ENCODE measurements at regions not wholly inside any gene's neighbourhood (a gene's known extent, or its start where the extent isn't known, plus 50 kb on each side); places are given as distances from the start of the nearest gene placed in this dataset.

- no peak overlapping the region for H3K27ac ChIP-seq (ENCODE audit: low read depth, low read length)
- H3K4me3 ChIP-seq (ENCODE audit: low read length), result no peak overlapping the region
- no peaks in the 10 kb centered on the region for H3K36me3 ChIP-seq (ENCODE audit: control insufficient read depth, insufficient read depth, low read length)
- no peaks in the 10 kb centered on the region for H3K27me3 ChIP-seq (ENCODE audit: control insufficient read depth, insufficient read depth, low read length)
- no peak overlapping the region for H3K9ac ChIP-seq (ENCODE audit: low read length)
- H3K4me1 ChIP-seq (ENCODE audit: control insufficient read depth, insufficient read depth, low read length), result no peaks in the 10 kb centered on the region
Observed at GRCh38 chr2:118732432-118732831, 115.0 kb downstream of the EN1 start.

GRCh38 chr2:118731413-118731812 is 116.0 kb downstream of the EN1 start:
- H3K36me3 ChIP-seq (ENCODE audit: control insufficient read depth, insufficient read depth, low read length), result no peaks in the 10 kb centered on the region
- H3K4me1 ChIP-seq (ENCODE audit: control insufficient read depth, insufficient read depth, low read length), result no peaks in the 10 kb centered on the region
- H3K27me3 ChIP-seq (ENCODE audit: control insufficient read depth, insufficient read depth, low read length), result no peaks in the 10 kb centered on the region
- no peak overlapping the region for H3K27ac ChIP-seq (ENCODE audit: low read depth, low read length)
- H3K4me3 ChIP-seq (ENCODE audit: low read length), result no peak overlapping the region
- no peak overlapping the region for H3K9ac ChIP-seq (ENCODE audit: low read length)

GRCh38 chr2:118730405-118730804 is 117.0 kb downstream of the EN1 start:
- no peaks in the 10 kb centered on the region for H3K36me3 ChIP-seq (ENCODE audit: control insufficient read depth, insufficient read depth, low read length)
- H3K4me1 ChIP-seq (ENCODE audit: control insufficient read depth, insufficient read depth, low read length), result no peaks in the 10 kb centered on the region
- H3K4me3 ChIP-seq (ENCODE audit: low read length), result no peak overlapping the region
- no peaks in the 10 kb centered on the region for H3K27me3 ChIP-seq (ENCODE audit: control insufficient read depth, insufficient read depth, low read length)
- H3K9ac ChIP-seq (ENCODE audit: low read length), result no peak overlapping the region
- H3K27ac ChIP-seq (ENCODE audit: low read depth, low read length), result no peak overlapping the region

- Histone ChIP-seq H3K27me3 (ENCODE audit: control insufficient read depth, insufficient read depth, low read length) (no peaks in the 10 kb centered on the region), H3K4me3 (ENCODE audit: low read length) (no peak overlapping the region), H3K4me1 (ENCODE audit: control insufficient read depth, insufficient read depth, low read length) (no peaks in the 10 kb centered on the region), H3K9ac (ENCODE audit: low read length) (no peak overlapping the region), H3K27ac (ENCODE audit: low read depth, low read length) (no peak overlapping the region), H3K36me3 (ENCODE audit: control insufficient read depth, insufficient read depth, low read length) (no peaks in the 10 kb centered on the region)
Observed at GRCh38 chr2:118729760-118730159, 117.7 kb downstream of the EN1 start.

GRCh38 chr2:118728984-118729383 is 118.5 kb downstream of the EN1 start:
- no peaks in the 10 kb centered on the region for H3K36me3 ChIP-seq (ENCODE audit: control insufficient read depth, insufficient read depth, low read length)
- no peaks in the 10 kb centered on the region for H3K27me3 ChIP-seq (ENCODE audit: control insufficient read depth, insufficient read depth, low read length)
- no peaks in the 10 kb centered on the region for H3K4me1 ChIP-seq (ENCODE audit: control insufficient read depth, insufficient read depth, low read length)
- H3K4me3 ChIP-seq (ENCODE audit: low read length), result no peak overlapping the region
- H3K9ac ChIP-seq (ENCODE audit: low read length), result no peak overlapping the region
- no peak overlapping the region for H3K27ac ChIP-seq (ENCODE audit: low read depth, low read length)

GRCh38 chr2:118726821-118727220 is 120.6 kb downstream of the EN1 start:
- Histone ChIP-seq H3K27me3 (ENCODE audit: control insufficient read depth, insufficient read depth, low read length) (no peaks in the 10 kb centered on the region), H3K27ac (ENCODE audit: low read depth, low read length) (no peak overlapping the region), H3K36me3 (ENCODE audit: control insufficient read depth, insufficient read depth, low read length) (no peaks in the 10 kb centered on the region), H3K9ac (ENCODE audit: low read length) (no peak overlapping the region), H3K4me3 (ENCODE audit: low read length) (no peak overlapping the region), H3K4me1 (ENCODE audit: control insufficient read depth, insufficient read depth, low read length) (no peaks in the 10 kb centered on the region)

- no peaks in the 10 kb centered on the region for H3K36me3 ChIP-seq (ENCODE audit: control insufficient read depth, insufficient read depth, low read length)
- H3K27ac ChIP-seq (ENCODE audit: low read depth, low read length), result no peak overlapping the region
- no peak overlapping the region for H3K9ac ChIP-seq (ENCODE audit: low read length)
- H3K27me3 ChIP-seq (ENCODE audit: control insufficient read depth, insufficient read depth, low read length), result no peaks in the 10 kb centered on the region
- H3K4me3 ChIP-seq (ENCODE audit: low read length), result no peak overlapping the region
- no peaks in the 10 kb centered on the region for H3K4me1 ChIP-seq (ENCODE audit: control insufficient read depth, insufficient read depth, low read length)
Observed at GRCh38 chr2:118723394-118723793, 124.1 kb downstream of the EN1 start.

- Histone ChIP-seq H3K4me1 (ENCODE audit: control insufficient read depth, insufficient read depth, low read length) (no peaks in the 10 kb centered on the region), H3K36me3 (ENCODE audit: control insufficient read depth, insufficient read depth, low read length) (no peaks in the 10 kb centered on the region), H3K27me3 (ENCODE audit: control insufficient read depth, insufficient read depth, low read length) (no peaks in the 10 kb centered on the region), H3K27ac (ENCODE audit: low read depth, low read length) (no peak overlapping the region), H3K4me3 (ENCODE audit: low read length) (no peak overlapping the region), H3K9ac (ENCODE audit: low read length) (no peak overlapping the region)
Observed at GRCh38 chr2:118722976-118723375, 124.5 kb downstream of the EN1 start.

GRCh38 chr2:118721817-118722551 is 125.5 kb downstream of the EN1 start:
- Histone ChIP-seq H3K4me3 (ENCODE audit: low read length) (no peak overlapping the region), H3K27me3 (ENCODE audit: control insufficient read depth, insufficient read depth, low read length) (no peaks in the 10 kb centered on the region), H3K36me3 (ENCODE audit: control insufficient read depth, insufficient read depth, low read length) (no peaks in the 10 kb centered on the region), H3K4me1 (ENCODE audit: control insufficient read depth, insufficient read depth, low read length) (no peaks in the 10 kb centered on the region), H3K27ac (ENCODE audit: low read depth, low read length) (no peak overlapping the region), H3K9ac (ENCODE audit: low read length) (no peak overlapping the region)

- no peak overlapping the region for H3K4me3 ChIP-seq (ENCODE audit: low read length)
- H3K27ac ChIP-seq (ENCODE audit: low read depth, low read length), result no peak overlapping the region
- no peaks in the 10 kb centered on the region for H3K36me3 ChIP-seq (ENCODE audit: control insufficient read depth, insufficient read depth, low read length)
- no peaks in the 10 kb centered on the region for H3K4me1 ChIP-seq (ENCODE audit: control insufficient read depth, insufficient read depth, low read length)
- no peaks in the 10 kb centered on the region for H3K27me3 ChIP-seq (ENCODE audit: control insufficient read depth, insufficient read depth, low read length)
- no peak overlapping the region for H3K9ac ChIP-seq (ENCODE audit: low read length)
Observed at GRCh38 chr2:118720866-118721265, 126.6 kb downstream of the EN1 start.

- Histone ChIP-seq H3K4me3 (ENCODE audit: low read length) (no peak overlapping the region), H3K27me3 (ENCODE audit: control insufficient read depth, insufficient read depth, low read length) (no peaks in the 10 kb centered on the region), H3K27ac (ENCODE audit: low read depth, low read length) (no peak overlapping the region), H3K4me1 (ENCODE audit: control insufficient read depth, insufficient read depth, low read length) (no peaks in the 10 kb centered on the region), H3K36me3 (ENCODE audit: control insufficient read depth, insufficient read depth, low read length) (no peaks in the 10 kb centered on the region), H3K9ac (ENCODE audit: low read length) (no peak overlapping the region)
Observed at GRCh38 chr2:118718921-118719320, 128.5 kb downstream of the EN1 start.

- Histone ChIP-seq H3K36me3 (ENCODE audit: control insufficient read depth, insufficient read depth, low read length) (no peaks in the 10 kb centered on the region), H3K4me1 (ENCODE audit: control insufficient read depth, insufficient read depth, low read length) (no peaks in the 10 kb centered on the region), H3K4me3 (ENCODE audit: low read length) (no peak overlapping the region), H3K27ac (ENCODE audit: low read depth, low read length) (no peak overlapping the region), H3K27me3 (ENCODE audit: control insufficient read depth, insufficient read depth, low read length) (no peaks in the 10 kb centered on the region), H3K9ac (ENCODE audit: low read length) (no peak overlapping the region)
Observed at GRCh38 chr2:118716102-118716501, 131.3 kb downstream of the EN1 start.

- no peaks in the 10 kb centered on the region for H3K4me1 ChIP-seq (ENCODE audit: control insufficient read depth, insufficient read depth, low read length)
Observed at GRCh38 chr2:118714118-118714517, 133.3 kb downstream of the EN1 start.

More at GRCh38 chr2:118714118-118714517, 133.3 kb downstream of the EN1 start:
- Histone ChIP-seq H3K27me3 (ENCODE audit: control insufficient read depth, insufficient read depth, low read length) (no peaks in the 10 kb centered on the region), H3K36me3 (ENCODE audit: control insufficient read depth, insufficient read depth, low read length) (no peaks in the 10 kb centered on the region), H3K9ac (ENCODE audit: low read length) (no peak overlapping the region), H3K4me3 (ENCODE audit: low read length) (no peak overlapping the region), H3K27ac (ENCODE audit: low read depth, low read length) (no peak overlapping the region)

All from rectal smooth muscle tissue (tissue), 1 donor.